A549 (cell line): ENCODE measurements at regions not wholly inside any gene's neighbourhood (a gene's known extent, or its start where the extent isn't known, plus 50 kb on each side); places are given as distances from the start of the nearest gene placed in this dataset.
A peak's percentile ranks its signal among the peaks of the same experiment; 100 is the strongest.

Experiments used
- ATAC-seq, 2 experiments: fragments of 200-7000 bp in 1 of 2; fragments of >200 bp in 1 of 2; cut with Nextera tagmentation in 1 of 2; cut with Tn5 transposase in 1 of 2; 3 replicates each; pipeline versions ENCODE4 v1.8.0 to v1.9.1; 2018 to 2020; ENCODE audit warnings: mild to moderate bottlenecking in 1 of 2, moderate library complexity in 1 of 2
- CTCF ChIA-PET: fragments of 300-600 bp; sonication (Branson Sonifier 250); formaldehyde crosslinking; extraction: SDS; loops from one replicate; lab custom pipeline; 2021; ENCODE audit warnings: antibody characterized with exemption, inconsistent platforms; lab: Yijun Ruan, JAX
- POLR2A ChIA-PET: fragments of 350-600 bp; formaldehyde crosslinking; extraction: SDS; loops from one replicate; lab custom pipeline; 2021; ENCODE audit warnings: antibody characterized with exemption, inconsistent platforms; lab: Yijun Ruan, JAX
- DNase-seq, 2 experiments: peaks; one replicate each; pipeline versions ENCODE4 v3.0.0 to v3.0.0-alpha.2; 2011 to 2016; ENCODE audit warnings: low read depth in 1 of 2, low spot score in 1 of 2
- FAIRE-seq: peaks from 2 replicates; lab custom pipeline; 2011; peaks lifted over from hg19 to GRCh38; lab: Jason Lieb, UNC
- H3K27ac ChIP-seq, 2 experiments: fragments of >200 bp; sonication (Bioruptor Twin); formaldehyde crosslinking; 3 replicates each; pipeline ENCODE4 v1.5.1; 2016 to 2017
- H3K4me1 ChIP-seq: fragments of >200 bp; sonication (Bioruptor Twin); formaldehyde crosslinking; 3 replicates; pipeline ENCODE4 v1.6.1; 2016
- H3K4me2 ChIP-seq: fragments of >200 bp; sonication (Bioruptor Twin); formaldehyde crosslinking; 3 replicates; pipeline ENCODE4 v1.6.1; 2016
- H3K4me3 ChIP-seq: fragments of >200 bp; sonication (Bioruptor Twin); formaldehyde crosslinking; 3 replicates; pipeline ENCODE4 v1.5.1; 2016
- H3K9me3 ChIP-seq: fragments of >200 bp; sonication (Bioruptor Twin); formaldehyde crosslinking; 3 replicates; pipeline ENCODE4 v1.6.1; 2016
- ATOH8 ChIP-seq: fragments of 250-450 bp; sonication (Bioruptor Pico); IDR thresholded peaks from 2 replicates; pipeline ENCODE4 v1.5.0; 2020; ENCODE audit warnings: low read depth, mild to moderate bottlenecking, moderate library complexity
- BCL3 ChIP-seq: fragments of >200 bp; sonication (Bioruptor Twin); formaldehyde crosslinking; IDR thresholded peaks from 3 replicates; pipeline ENCODE4 v1.6.1; 2016
- CEBPB ChIP-seq, 2 experiments: fragments of >200 bp in 1 of 2; sonication (Bioruptor Twin) in 1 of 2; formaldehyde crosslinking in 1 of 2; IDR thresholded peaks; 2 replicates each; pipeline ENCODE4 v1.6.1; 2012 to 2016
- CHD2 ChIP-seq: fragments of 150-350 bp; IDR thresholded peaks from 2 replicates; pipeline ENCODE4 v1.6.1; 2014; ENCODE audit warnings: low read length; ENCODE audit not compliant: partially characterized antibody
- CHD4 ChIP-seq: fragments of 200-600 bp; sonication (generic); IDR thresholded peaks from 2 replicates; pipeline ENCODE4 v1.6.1; 2016; ENCODE audit warnings: antibody characterized with exemption, mild to moderate bottlenecking, borderline replicate concordance
- CTCF ChIP-seq: fragments of >200 bp; sonication (Bioruptor Twin); formaldehyde crosslinking; IDR thresholded peaks from 3 replicates; pipeline ENCODE4 v1.5.1; 2016
- E2F6 ChIP-seq: IDR thresholded peaks from 2 replicates; pipeline ENCODE4 v1.6.1; 2012; ENCODE audit warnings: low read depth, borderline replicate concordance
- EHMT2 ChIP-seq: fragments of 200-600 bp; sonication (generic); IDR thresholded peaks from 2 replicates; pipeline ENCODE4 v1.6.1; 2016; ENCODE audit warnings: antibody characterized with exemption, low read depth, mild to moderate bottlenecking, moderate library complexity
- ELK1 ChIP-seq: fragments of 150-350 bp; IDR thresholded peaks from 2 replicates; pipeline ENCODE4 v1.6.1; 2014; ENCODE audit warnings: low read depth, mild to moderate bottlenecking, low read length
- ESRRA ChIP-seq: fragments of 150-350 bp; IDR thresholded peaks from 2 replicates; pipeline ENCODE4 v1.6.1; 2014; ENCODE audit warnings: mild to moderate bottlenecking, low read length, borderline replicate concordance
- FOSB ChIP-seq: fragments of 250-450 bp; sonication (Bioruptor Pico); IDR thresholded peaks from 2 replicates; pipeline ENCODE4 v1.5.0; 2020; ENCODE audit warnings: mild to moderate bottlenecking, moderate library complexity
- FOXS1 ChIP-seq: fragments of 250-450 bp; sonication (Bioruptor Pico); IDR thresholded peaks from 2 replicates; pipeline ENCODE4 v1.5.0; 2020; ENCODE audit warnings: mild to moderate bottlenecking, moderate library complexity
- HDAC2 ChIP-seq: fragments of 200-600 bp; sonication (generic); IDR thresholded peaks from 2 replicates; pipeline ENCODE4 v1.6.1; 2016
- HOXB13 ChIP-seq: fragments of 250-450 bp; sonication (Bioruptor Pico); IDR thresholded peaks from 2 replicates; pipeline ENCODE4 v1.5.0; 2020; ENCODE audit warnings: low read depth, mild to moderate bottlenecking, moderate library complexity
- HOXB5 ChIP-seq: fragments of 250-450 bp; sonication (Bioruptor Pico); IDR thresholded peaks from 2 replicates; pipeline ENCODE4 v1.5.0; 2020; ENCODE audit warnings: mild to moderate bottlenecking, moderate library complexity
- JUN ChIP-seq, 2 experiments: fragments of >200 bp; sonication (Bioruptor Twin); formaldehyde crosslinking; IDR thresholded peaks; 2 replicates in 1 of 2; 3 replicates in 1 of 2; pipeline ENCODE4 v1.6.1; 2016 to 2017
- JUNB ChIP-seq: fragments of >200 bp; sonication (Bioruptor Twin); formaldehyde crosslinking; IDR thresholded peaks from 2 replicates; pipeline ENCODE4 v1.6.1; 2016
- KDM5A ChIP-seq: fragments of 200-600 bp; sonication (generic); IDR thresholded peaks from 2 replicates; pipeline ENCODE4 v1.6.1; 2016; ENCODE audit warnings: antibody characterized with exemption, mild to moderate bottlenecking
- MAX ChIP-seq: IDR thresholded peaks from 2 replicates; pipeline ENCODE4 v1.6.1; 2012
- MYC ChIP-seq: IDR thresholded peaks from 2 replicates; pipeline ENCODE4 v1.6.1; 2012; ENCODE audit warnings: mild to moderate bottlenecking, inconsistent platforms, low read length, improper control_type of control experiment, borderline replicate concordance
- NPAS2 ChIP-seq: fragments of 250-450 bp; sonication (Bioruptor Pico); IDR thresholded peaks from 2 replicates; pipeline ENCODE4 v1.8.0; 2022; ENCODE audit warnings: mild to moderate bottlenecking, moderate library complexity, borderline replicate concordance
- NR3C1 ChIP-seq: fragments of >200 bp; sonication (Bioruptor Twin); formaldehyde crosslinking; IDR thresholded peaks from 3 replicates; pipeline ENCODE4 v1.6.1; 2017
- PBX3 ChIP-seq: IDR thresholded peaks from 2 replicates; pipeline ENCODE4 v1.6.1; 2012
- PHF8 ChIP-seq: fragments of 200-600 bp; sonication (generic); IDR thresholded peaks from 2 replicates; pipeline ENCODE4 v1.6.1; 2016; ENCODE audit warnings: low read depth, mild to moderate bottlenecking, antibody characterized with exemption, moderate library complexity, borderline replicate concordance
- POLR2A ChIP-seq: IDR thresholded peaks from 2 replicates; pipeline ENCODE4 v1.6.1; 2012; ENCODE audit warnings: mild to moderate bottlenecking, low read length
- RCOR1 ChIP-seq: fragments of 150-350 bp; IDR thresholded peaks from 2 replicates; pipeline ENCODE4 v1.6.1; 2014; ENCODE audit warnings: antibody characterized with exemption, low read length, low read depth
- RFX5 ChIP-seq: fragments of 450-650 bp; IDR thresholded peaks from 2 replicates; pipeline ENCODE4 v1.7.1; 2014; ENCODE audit warnings: antibody characterized with exemption, mild to moderate bottlenecking, moderate library complexity
- RNF2 ChIP-seq: fragments of 200-600 bp; sonication (generic); IDR thresholded peaks from 2 replicates; pipeline ENCODE4 v1.6.1; 2016; ENCODE audit warnings: low read depth, mild to moderate bottlenecking, antibody characterized with exemption, moderate library complexity, borderline replicate concordance
- TFCP2L1 ChIP-seq: fragments of 250-450 bp; sonication (Bioruptor Pico); IDR thresholded peaks from 2 replicates; pipeline ENCODE4 v1.5.0; 2021; ENCODE audit warnings: mild to moderate bottlenecking
- TP53 ChIP-seq: fragments of 250-450 bp; sonication (Bioruptor Pico); IDR thresholded peaks from 2 replicates; pipeline ENCODE4 v1.5.0; 2021; ENCODE audit warnings: mild to moderate bottlenecking, moderate library complexity
- USF2 ChIP-seq: fragments of 450-650 bp; IDR thresholded peaks from 2 replicates; pipeline ENCODE4 v1.6.1; 2014; ENCODE audit warnings: antibody characterized with exemption
- ZC3H11A ChIP-seq: fragments of 450-650 bp; IDR thresholded peaks from 2 replicates; pipeline ENCODE4 v1.6.1; 2014; ENCODE audit warnings: antibody characterized with exemption, mild to moderate bottlenecking
- ZFP36 ChIP-seq: fragments of 450-650 bp; IDR thresholded peaks from 2 replicates; pipeline ENCODE4 v1.6.1; 2014; ENCODE audit warnings: borderline replicate concordance; ENCODE audit not compliant: partially characterized antibody
- ZSCAN20 ChIP-seq: fragments of 250-450 bp; sonication (Bioruptor Pico); IDR thresholded peaks from 2 replicates; pipeline ENCODE4 v1.8.0; 2022; ENCODE audit warnings: mild to moderate bottlenecking, moderate library complexity
- WGBS: methylation state at CpG from one replicate; pipeline ENCODE4 v1.1.6; 2017; ENCODE audit errors: missing lambda C conversion rate; 5-methylcytosine and 5-hydroxymethylcytosine counted together

GRCh38 chr5:159826351-159827214 is 89.7 kb upstream of the ADRA1B start (continued):
- TF ChIP-seq MAX (peak; percentile 67; the same call in 1 of the 2 replicates), POLR2A (no peak), MYC (no peak), HOXB13 (no peak), E2F6 (no peak), JUNB (peak; percentile 76), TFCP2L1 (CRISPR knock-in tag) (no peak), CTCF (no peak), JUN (IDR thresholded peaks at IDR 0.05) (0 out of 5 replicates have a peak, but pooled peaks of 1 of the 2 experiments have one; percentile 43), FOSB (CRISPR knock-in tag) (no peak), RCOR1 (no peak), KDM5A (no peak), ESRRA (no peak), TP53 (no peak), NR3C1 (no peak), HOXB5 (CRISPR knock-in tag) (no peak), CEBPB (IDR thresholded peaks at IDR 0.05) (no peak), ZSCAN20 (0 out of 2 replicates have a peak, but pooled peaks have one; percentile 51), PHF8 (no peak), CHD4 (no peak; the same call in 1 of the 2 replicates), HDAC2 (peak; percentile 50; the same call in 1 of the 2 replicates), CHD2 (no peak), RFX5 (no peak), EHMT2 (no peak), ZFP36 (no peak), FOXS1 (no peak), USF2 (no peak)

- no peak for ATAC-seq
- POLR2A ChIA-PET = no interaction called here
- no peak for DNase-seq
- Histone ChIP-seq H3K4me2 (no peak overlapping the region), H3K27ac (peak overlapping the region; percentile 81 to 88; a peak in 5 of 6 replicates), H3K4me1 (peaks cover 38% of the 10 kb centered on the region), H3K9me3 (no peaks in the 10 kb centered on the region), H3K4me3 (no peak overlapping the region)
- 88% methylated on average over 4 of the region's 4 CpGs for WGBS
- no peak for FAIRE-seq
- CTCF ChIA-PET = interaction anchor here (0.6 kb wide), 1 partner anchor 20 kb away, joined by 4 read pairs; no protein-coding TSS in a partner anchor
- TF ChIP-seq ZC3H11A = no peak
- no peak for TF ChIP-seq ELK1
- TF ChIP-seq NPAS2 (CRISPR knock-in tag) = no peak
- TF ChIP-seq PBX3 = no peak
- TF ChIP-seq BCL3 = no peak
- no peak for TF ChIP-seq ATOH8 (CRISPR knock-in tag)
- no peak for TF ChIP-seq RNF2
Measured at GRCh38 chr5:159827861-159828260, 88.4 kb upstream of the ADRA1B start.
